GM18907 (cell line): ENCODE measurements at regions not wholly inside any gene's neighbourhood (a gene's known extent, or its start where the extent isn't known, plus 50 kb on each side); places are given as distances from the start of the nearest gene placed in this dataset.
"Not testable (repeated sequence)": the region's sequence is repeated elsewhere in the genome, so short reads cannot be mapped to it uniquely, and the experiment has no call there.

ENCODE experiments used
- ATAC-seq: cut with Tn5 transposase; IDR thresholded peaks from one replicate; pipeline ENCODE4 v1.9.1; 2021; ENCODE audit warnings: mild to moderate bottlenecking, moderate library complexity; ENCODE audit not compliant: unreplicated experiment

GRCh38 chr6:51049288-51049982 lies 230.8 kb downstream of the TFAP2B start:
- no peak for ATAC-seq

DNA sequence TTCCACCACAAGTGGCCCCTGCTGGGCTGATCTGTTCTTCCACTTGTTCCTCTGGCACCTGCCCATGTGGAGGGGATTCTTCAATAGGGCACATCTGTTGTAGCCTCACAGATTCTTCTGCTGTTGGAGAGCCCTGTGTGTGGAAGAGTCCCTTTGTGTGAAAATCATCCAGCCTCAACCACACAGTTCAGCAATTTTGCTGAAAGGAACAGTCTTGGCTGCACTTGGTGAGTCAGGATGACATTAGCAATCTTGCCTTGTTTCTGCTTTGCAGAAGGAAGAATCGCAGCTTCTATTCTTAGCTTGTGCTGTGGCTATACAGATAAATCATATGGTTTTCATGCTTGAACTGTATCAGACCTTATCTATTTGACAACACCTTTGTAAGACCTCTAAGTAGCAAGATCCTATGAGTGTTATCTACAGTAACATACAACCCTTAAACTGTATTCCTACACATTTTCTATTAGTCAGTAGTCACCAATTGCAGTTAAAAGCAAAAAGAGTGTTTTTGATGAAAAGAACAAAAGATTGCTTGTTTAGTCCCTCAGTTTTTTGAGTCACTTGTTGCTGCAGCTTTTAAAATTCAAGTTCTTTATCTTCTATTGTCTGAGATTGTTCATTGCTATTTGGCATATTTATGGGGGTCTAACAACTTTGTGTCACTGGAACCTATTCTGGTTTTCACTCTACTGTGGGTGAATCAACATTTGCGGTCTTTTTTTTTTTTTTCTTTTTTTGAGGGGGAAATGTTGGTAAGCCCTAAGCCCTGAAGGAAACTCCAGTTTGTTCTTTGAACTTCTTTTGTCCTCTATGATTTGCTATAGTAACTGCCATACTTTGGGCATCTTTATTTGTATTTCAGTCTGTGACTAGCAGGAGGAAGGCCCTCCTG lies 231.6 kb downstream of the TFAP2B start:
- ATAC-seq: no peak

DNA sequence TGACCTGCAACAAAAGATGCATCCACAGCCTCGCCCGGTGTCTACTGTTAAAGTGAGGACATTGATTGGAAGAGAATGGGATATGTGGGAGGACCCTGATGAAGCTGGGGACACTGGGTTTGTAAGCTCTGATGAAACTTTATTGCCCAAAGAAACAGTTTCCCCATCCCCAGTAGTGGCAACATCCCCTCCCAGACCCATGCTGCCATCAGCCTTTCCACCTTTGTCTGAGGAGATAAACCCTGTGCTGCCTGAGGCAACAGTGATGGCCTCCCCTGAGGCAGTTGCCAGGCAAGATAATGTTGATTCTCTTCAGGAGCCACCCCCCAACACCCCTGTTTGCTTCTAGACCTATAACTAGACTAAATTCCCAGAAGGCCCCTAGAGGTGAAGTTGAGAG lies 234.0 kb downstream of the TFAP2B start:
- ATAC-seq: not testable (repeated sequence)

DNA sequence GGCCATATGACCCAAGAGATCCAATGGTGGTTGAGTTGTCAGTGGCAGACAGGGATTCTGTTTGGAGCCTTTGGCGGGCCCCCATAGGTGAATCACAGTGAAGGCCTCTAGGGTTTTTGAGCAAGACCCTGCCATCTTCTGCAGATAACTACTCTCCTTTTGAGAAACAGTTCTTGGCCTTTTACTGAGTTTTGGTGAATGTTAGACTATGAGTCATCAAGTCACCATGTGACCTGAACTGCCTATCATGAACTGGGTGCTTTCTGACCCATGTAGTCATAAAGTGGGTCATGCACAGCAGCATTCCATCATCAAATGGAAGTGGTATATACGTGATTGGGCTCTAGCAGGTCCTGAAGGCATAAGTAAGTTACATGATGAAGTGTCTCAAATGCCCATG lies 236.6 kb downstream of the TFAP2B start:
- ATAC-seq: not testable (repeated sequence)

DNA sequence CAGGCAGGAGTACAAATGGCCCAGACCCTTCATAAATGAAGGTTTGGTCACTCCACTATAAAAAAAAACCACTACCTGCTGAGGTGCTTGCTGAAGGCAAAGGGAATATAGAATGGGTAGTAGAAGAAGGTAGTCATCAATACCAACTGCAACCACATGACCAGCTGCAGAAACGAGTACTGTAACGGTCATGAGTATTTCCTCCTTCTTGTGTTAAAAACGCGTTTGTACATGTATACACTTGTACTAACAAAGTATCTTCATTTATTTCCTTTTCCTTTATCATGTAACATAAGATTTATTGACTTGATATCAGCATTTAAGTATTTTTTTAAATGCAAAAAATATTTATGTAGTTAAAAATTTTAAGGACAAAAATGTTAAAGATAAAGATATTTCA lies 238.6 kb downstream of the TFAP2B start:
- ATAC-seq: no peak

GRCh38 chr6:51060262-51060762 lies 241.6 kb downstream of the TFAP2B start:
- ATAC-seq: no peak

- ATAC-seq: no peak
Measured at GRCh38 chr6:51062166-51062722, 243.6 kb downstream of the TFAP2B start.

DNA sequence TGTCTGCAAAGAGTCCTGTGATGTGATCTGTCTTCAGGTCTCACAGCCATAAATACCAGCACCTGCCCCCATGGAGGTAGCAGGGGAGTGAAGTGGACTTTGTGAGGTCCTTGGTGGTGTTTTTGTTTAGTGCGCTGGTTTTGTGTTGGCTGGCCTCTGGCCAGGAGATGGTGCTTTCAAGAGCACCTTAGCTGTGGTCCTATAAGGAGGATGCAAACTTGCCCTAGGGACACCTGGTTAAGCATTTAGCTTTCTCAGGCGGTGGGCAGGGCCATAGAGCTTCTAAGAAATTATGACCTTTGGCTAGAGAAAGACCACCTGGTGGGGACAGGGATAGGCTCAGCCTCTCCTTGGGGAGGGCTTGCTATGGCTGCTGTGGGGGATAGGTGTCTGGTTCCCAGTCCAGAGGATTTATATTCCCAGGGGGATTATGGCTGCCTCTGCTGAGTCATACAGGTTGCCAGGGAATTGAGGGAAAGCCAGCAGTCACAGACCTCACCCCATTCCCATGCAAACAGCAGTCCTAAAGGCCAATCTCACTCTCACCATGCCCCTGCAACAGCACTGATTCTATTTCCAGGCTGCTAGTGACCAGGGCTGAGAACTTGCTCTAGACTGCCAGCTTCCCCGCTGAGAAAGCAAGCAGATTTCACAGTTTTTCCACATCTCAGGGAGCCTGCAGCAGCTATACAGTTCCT lies 259.3 kb downstream of the TFAP2B start:
- no peak for ATAC-seq

GRCh38 chr6:51090343-51090742 lies 271.7 kb downstream of the TFAP2B start:
- no peak for ATAC-seq

- no peak for ATAC-seq
Measured at GRCh38 chr6:51093871-51094270, 275.2 kb downstream of the TFAP2B start.

DNA sequence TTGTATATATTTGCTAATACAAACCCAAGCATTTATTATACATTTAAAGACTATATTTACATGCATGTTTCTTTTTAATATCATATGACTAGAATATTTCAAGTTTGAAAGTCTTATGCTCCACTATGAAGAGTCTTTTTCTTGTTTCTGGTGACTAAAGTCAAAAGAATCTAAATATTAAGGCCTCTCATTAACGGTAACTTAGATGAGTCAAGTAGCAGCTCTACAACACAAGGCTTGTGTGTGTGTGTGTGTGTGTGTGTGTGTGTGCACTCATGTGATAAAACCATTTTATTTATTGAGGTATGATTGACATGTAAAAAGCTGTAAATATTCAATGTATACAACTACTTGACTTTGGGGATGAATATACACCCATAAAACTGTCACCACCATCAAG lies 275.6 kb downstream of the TFAP2B start:
- no peak for ATAC-seq

DNA sequence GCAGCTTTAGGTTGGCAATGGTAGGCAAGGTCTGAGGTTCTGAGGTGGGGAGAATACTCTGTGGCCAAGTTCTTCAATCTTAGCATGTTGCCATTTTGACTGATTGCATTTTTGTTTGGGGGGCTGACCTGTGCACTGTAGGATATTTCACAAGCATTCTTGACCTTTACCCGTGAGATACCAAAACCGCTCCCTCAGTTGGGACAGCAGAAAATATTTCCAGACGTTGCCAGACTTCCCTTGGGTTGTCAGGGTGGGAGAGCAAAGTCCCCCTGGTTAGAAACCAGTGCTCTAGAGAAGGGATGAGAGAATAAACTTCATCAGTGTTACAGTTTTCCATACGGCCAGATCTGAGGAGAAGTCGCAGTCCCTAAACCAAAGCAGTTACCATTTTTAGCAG lies 279.6 kb downstream of the TFAP2B start:
- no peak for ATAC-seq

- ATAC-seq: no peak
Measured at GRCh38 chr6:51098791-51099190, 280.1 kb downstream of the TFAP2B start.

- no peak for ATAC-seq
Measured at GRCh38 chr6:51099201-51099600, 280.5 kb downstream of the TFAP2B start.

GRCh38 chr6:51105357-51105756 lies 286.7 kb downstream of the TFAP2B start:
- ATAC-seq: no peak

DNA sequence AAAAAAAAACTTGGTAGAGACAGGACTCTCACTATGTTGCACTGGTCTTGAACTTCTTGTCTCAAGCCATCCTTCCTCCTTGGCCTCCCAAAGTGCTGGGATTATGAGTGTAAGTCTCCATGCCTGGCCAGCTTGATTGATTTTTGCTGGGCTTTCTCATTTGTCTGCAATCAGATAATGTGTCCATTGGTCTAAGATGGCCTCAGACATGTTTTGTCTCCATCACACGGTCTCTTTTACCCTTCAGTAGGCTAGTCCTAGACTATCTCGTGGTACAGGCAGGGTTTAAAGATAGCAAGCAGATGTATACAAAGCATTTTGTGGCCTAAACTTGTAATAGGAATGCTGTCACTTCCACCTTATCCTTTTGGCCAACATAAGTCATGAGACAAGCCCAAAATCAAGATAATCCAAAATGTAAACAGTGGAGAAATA lies 289.1 kb downstream of the TFAP2B start:
- no peak for ATAC-seq

- ATAC-seq: no peak
Measured at GRCh38 chr6:51108563-51109234, 290.0 kb downstream of the TFAP2B start.

- no peak for ATAC-seq
Measured at GRCh38 chr6:51112731-51113130, 294.1 kb downstream of the TFAP2B start.

GRCh38 chr6:51116723-51117122 lies 298.1 kb downstream of the TFAP2B start:
- ATAC-seq: no peak

GRCh38 chr6:51118792-51119191 lies 300.1 kb downstream of the TFAP2B start:
- no peak for ATAC-seq
